Glutamatergic neuron (in vitro differentiated cells): ENCODE measurements at regions not wholly inside any gene's neighbourhood (a gene's known extent, or its start where the extent isn't known, plus 50 kb on each side); places are given as distances from the start of the nearest gene placed in this dataset.

ENCODE experiments used
- DNase-seq: peaks from one replicate; pipeline ENCODE4 v3.0.0; 2022
- H3K27ac Mint-ChIP-seq: one replicate; pipeline ENCODE4 v1.8.0; 2020; ENCODE audit warnings: mild to moderate bottlenecking, mixed read lengths, inconsistent platforms; ENCODE audit not compliant: unreplicated experiment
- H3K27me3 Mint-ChIP-seq: one replicate; pipeline ENCODE4 v1.8.0; 2020; ENCODE audit warnings: mild to moderate bottlenecking, moderate library complexity, mixed read lengths, inconsistent platforms; ENCODE audit not compliant: unreplicated experiment
- H3K36me3 Mint-ChIP-seq: one replicate; pipeline ENCODE4 v1.8.0; 2020; ENCODE audit warnings: mild to moderate bottlenecking, mixed read lengths, inconsistent platforms; ENCODE audit not compliant: unreplicated experiment
- H3K4me1 Mint-ChIP-seq: one replicate; pipeline ENCODE4 v1.8.0; 2020; ENCODE audit warnings: mild to moderate bottlenecking, low read depth, mixed read lengths, inconsistent platforms; ENCODE audit not compliant: unreplicated experiment
- H3K4me3 Mint-ChIP-seq: one replicate; pipeline ENCODE4 v1.8.0; 2020; ENCODE audit warnings: mild to moderate bottlenecking, mixed read lengths, inconsistent platforms; ENCODE audit not compliant: unreplicated experiment
- H3K9me3 Mint-ChIP-seq: one replicate; pipeline ENCODE4 v1.8.0; 2020; ENCODE audit warnings: mild to moderate bottlenecking, moderate library complexity, mixed read lengths, inconsistent platforms; ENCODE audit not compliant: unreplicated experiment
- TF ChIP-seq, protein P1 (sequence below): fragments of 200-600 bp; sonication (generic); IDR thresholded peaks from one replicate; pipeline ENCODE4 v1.5.0; 2021; ENCODE audit not compliant: partially characterized antibody, unreplicated experiment

DNA sequence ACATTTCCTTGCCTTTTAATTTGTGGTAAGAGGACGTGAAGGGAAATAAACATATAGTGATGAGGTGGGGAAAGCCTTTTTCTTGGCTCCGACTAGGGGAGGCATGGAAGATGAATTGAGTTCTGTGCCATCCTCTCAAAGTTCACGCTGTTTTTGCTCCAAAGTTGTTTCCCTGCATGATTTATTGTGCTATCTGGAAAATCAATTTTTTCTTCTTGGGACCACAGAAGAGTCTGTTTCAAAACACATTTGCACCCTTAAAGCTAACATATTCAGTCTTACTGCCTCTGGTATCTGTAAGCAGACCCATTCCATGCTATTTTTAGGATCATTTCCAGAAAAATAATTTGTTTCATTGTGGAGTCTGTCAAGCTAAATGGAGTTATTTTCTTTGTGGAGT, 57.6 kb upstream of the KCNG1 start:
- TF ChIP-seq, protein P1, sequence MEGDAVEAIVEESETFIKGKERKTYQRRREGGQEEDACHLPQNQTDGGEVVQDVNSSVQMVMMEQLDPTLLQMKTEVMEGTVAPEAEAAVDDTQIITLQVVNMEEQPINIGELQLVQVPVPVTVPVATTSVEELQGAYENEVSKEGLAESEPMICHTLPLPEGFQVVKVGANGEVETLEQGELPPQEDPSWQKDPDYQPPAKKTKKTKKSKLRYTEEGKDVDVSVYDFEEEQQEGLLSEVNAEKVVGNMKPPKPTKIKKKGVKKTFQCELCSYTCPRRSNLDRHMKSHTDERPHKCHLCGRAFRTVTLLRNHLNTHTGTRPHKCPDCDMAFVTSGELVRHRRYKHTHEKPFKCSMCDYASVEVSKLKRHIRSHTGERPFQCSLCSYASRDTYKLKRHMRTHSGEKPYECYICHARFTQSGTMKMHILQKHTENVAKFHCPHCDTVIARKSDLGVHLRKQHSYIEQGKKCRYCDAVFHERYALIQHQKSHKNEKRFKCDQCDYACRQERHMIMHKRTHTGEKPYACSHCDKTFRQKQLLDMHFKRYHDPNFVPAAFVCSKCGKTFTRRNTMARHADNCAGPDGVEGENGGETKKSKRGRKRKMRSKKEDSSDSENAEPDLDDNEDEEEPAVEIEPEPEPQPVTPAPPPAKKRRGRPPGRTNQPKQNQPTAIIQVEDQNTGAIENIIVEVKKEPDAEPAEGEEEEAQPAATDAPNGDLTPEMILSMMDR = no peak
- H3K4me1 Mint-ChIP-seq = no peaks in the 10 kb centered on the region
- no peak overlapping the region for H3K27ac Mint-ChIP-seq
- no peak for DNase-seq
- H3K36me3 Mint-ChIP-seq = no peaks in the 10 kb centered on the region
- no peak overlapping the region for H3K4me3 Mint-ChIP-seq
- H3K9me3 Mint-ChIP-seq = peaks cover 4% of the 10 kb centered on the region
- peaks cover 3% of the 10 kb centered on the region for H3K27me3 Mint-ChIP-seq

- H3K36me3 Mint-ChIP-seq = no peaks in the 10 kb centered on the region
These were observed 56.6 kb upstream of the KCNG1 start for GRCh38 chr20:51079488-51079887.

GRCh38 chr20:51077686-51078060, 54.8 kb upstream of the KCNG1 start:
- Mint-ChIP-seq H3K27me3 (peaks cover 8% of the 10 kb centered on the region), H3K4me3 (no peak overlapping the region), H3K9me3 (peaks cover 4% of the 10 kb centered on the region), H3K4me1 (no peaks in the 10 kb centered on the region), H3K27ac (no peak overlapping the region), H3K36me3 (no peaks in the 10 kb centered on the region)
- no peak for DNase-seq
- TF ChIP-seq, protein P1 = no peak

More at GRCh38 chr20:51079488-51079887, 56.6 kb upstream of the KCNG1 start:
- no peak for DNase-seq
- peaks cover 7% of the 10 kb centered on the region for H3K27me3 Mint-ChIP-seq
- TF ChIP-seq, protein P1 = no peak
- no peaks in the 10 kb centered on the region for H3K4me1 Mint-ChIP-seq
- H3K4me3 Mint-ChIP-seq = no peak overlapping the region
- H3K9me3 Mint-ChIP-seq = peaks cover 4% of the 10 kb centered on the region
- H3K27ac Mint-ChIP-seq = no peak overlapping the region

GRCh38 chr20:51076786-51077685, 54.1 kb upstream of the KCNG1 start:
- Mint-ChIP-seq H3K4me3 (no peak overlapping the region), H3K36me3 (no peaks in the 10 kb centered on the region), H3K27me3 (peaks cover 7% of the 10 kb centered on the region), H3K9me3 (peaks cover 4% of the 10 kb centered on the region), H3K4me1 (no peaks in the 10 kb centered on the region), H3K27ac (no peak overlapping the region)
- no peak for DNase-seq
- TF ChIP-seq, protein P1 = no peak

DNA sequence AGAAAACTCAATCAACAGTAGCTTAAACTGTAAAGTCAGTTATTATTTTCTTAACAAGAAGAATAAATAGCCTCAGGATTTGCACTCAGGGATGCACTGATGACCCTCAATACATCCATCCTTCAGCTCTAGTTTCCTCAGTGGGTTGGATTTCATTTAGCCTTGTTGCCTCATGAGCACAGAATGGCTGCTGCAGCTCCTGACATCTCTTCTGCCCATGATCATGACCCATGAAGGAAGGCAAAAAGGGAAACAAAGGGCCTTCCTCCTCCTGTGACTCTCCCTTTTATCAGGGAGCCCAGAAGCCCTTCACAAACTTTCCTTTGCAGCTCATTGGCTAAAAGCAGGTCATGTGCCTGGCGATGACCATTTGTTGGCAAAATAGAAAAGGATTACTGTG, 51.2 kb upstream of the KCNG1 start:
- H3K9me3 Mint-ChIP-seq = peaks cover 2% of the 10 kb centered on the region
- H3K27ac Mint-ChIP-seq = no peak overlapping the region
- H3K27me3 Mint-ChIP-seq = peaks cover 7% of the 10 kb centered on the region
- DNase-seq = no peak
- no peaks in the 10 kb centered on the region for H3K4me1 Mint-ChIP-seq
- H3K36me3 Mint-ChIP-seq = no peaks in the 10 kb centered on the region
- H3K4me3 Mint-ChIP-seq = no peak overlapping the region
- TF ChIP-seq, protein P1 = no peak
